ENCODE measurements at regions not wholly inside any gene's neighbourhood (a gene's known extent, or its start where the extent isn't known, plus 50 kb on each side); places are given as distances from the start of the nearest gene placed in this dataset.

GRCh38 chr6:144633886-144634285 lies 348.8 kb downstream of the UTRN start:
- no peak for TF ChIP-seq CTCF (IDR thresholded peaks at IDR 0.05)
- TF ChIP-seq POLR2AphosphoS5 (IDR thresholded peaks at IDR 0.05; ENCODE audit: low read depth, low read length): no peak
